ENCODE measurements at regions not wholly inside any gene's neighbourhood (a gene's known extent, or its start where the extent isn't known, plus 50 kb on each side); places are given as distances from the start of the nearest gene placed in this dataset.

GRCh38 chr1:11400567-11400966, 78.4 kb upstream of the DISP3 start:
- Histone ChIP-seq H3K4me1 (ENCODE audit: control insufficient read depth in 4 of 4, insufficient read depth in 4 of 4, low read length in 3 of 4) (no peaks in the 10 kb centered on the region), H3K4me3 (ENCODE audit: low read depth in 1 of 3, low read length in 3 of 3) (no peak overlapping the region), H3K9ac (ENCODE audit: low read depth in 1 of 2, low read length in 2 of 2) (no peak overlapping the region), H3K27me3 (ENCODE audit: control insufficient read depth in 4 of 4, insufficient read depth in 4 of 4, low read length in 3 of 4) (peaks cover 0 to 4% (median 0%) of the 10 kb centered on the region in 4 donors), H3K36me3 (ENCODE audit: control insufficient read depth in 4 of 4, insufficient read depth in 3 of 4, low read depth in 1 of 4, low read length in 3 of 4) (no peaks in the 10 kb centered on the region), H3K27ac (ENCODE audit: low read depth in 1 of 2, low read length in 2 of 2) (no peak overlapping the region), H3K9me3 (ENCODE audit: control insufficient read depth in 4 of 4, low read length in 3 of 4) (peaks cover 0 to 2% (median 0%) of the 10 kb centered on the region in 4 donors)
- no peak for DNase-seq (ENCODE audit: low spot score)
- WGBS, result 80% methylated on average over 7 of the region's 7 CpGs
- TF ChIP-seq, protein P1, sequence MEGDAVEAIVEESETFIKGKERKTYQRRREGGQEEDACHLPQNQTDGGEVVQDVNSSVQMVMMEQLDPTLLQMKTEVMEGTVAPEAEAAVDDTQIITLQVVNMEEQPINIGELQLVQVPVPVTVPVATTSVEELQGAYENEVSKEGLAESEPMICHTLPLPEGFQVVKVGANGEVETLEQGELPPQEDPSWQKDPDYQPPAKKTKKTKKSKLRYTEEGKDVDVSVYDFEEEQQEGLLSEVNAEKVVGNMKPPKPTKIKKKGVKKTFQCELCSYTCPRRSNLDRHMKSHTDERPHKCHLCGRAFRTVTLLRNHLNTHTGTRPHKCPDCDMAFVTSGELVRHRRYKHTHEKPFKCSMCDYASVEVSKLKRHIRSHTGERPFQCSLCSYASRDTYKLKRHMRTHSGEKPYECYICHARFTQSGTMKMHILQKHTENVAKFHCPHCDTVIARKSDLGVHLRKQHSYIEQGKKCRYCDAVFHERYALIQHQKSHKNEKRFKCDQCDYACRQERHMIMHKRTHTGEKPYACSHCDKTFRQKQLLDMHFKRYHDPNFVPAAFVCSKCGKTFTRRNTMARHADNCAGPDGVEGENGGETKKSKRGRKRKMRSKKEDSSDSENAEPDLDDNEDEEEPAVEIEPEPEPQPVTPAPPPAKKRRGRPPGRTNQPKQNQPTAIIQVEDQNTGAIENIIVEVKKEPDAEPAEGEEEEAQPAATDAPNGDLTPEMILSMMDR (IDR thresholded peaks at IDR 0.05; ENCODE audit: low read depth, low read length, missing input control), result no peak
- no peak for TF ChIP-seq NR2F2 (IDR thresholded peaks at IDR 0.05)
- no peak for TF ChIP-seq JUND (IDR thresholded peaks at IDR 0.05)
- no peak for TF ChIP-seq EGR1 (IDR thresholded peaks at IDR 0.05; ENCODE audit: low read depth in 2 of 2)
- no peak for TF ChIP-seq RAD21 (IDR thresholded peaks at IDR 0.05)
- no peak for TF ChIP-seq YY1 (IDR thresholded peaks at IDR 0.05)
- no peak for TF ChIP-seq GABPA (IDR thresholded peaks at IDR 0.05 in 1 of 2, conservative IDR thresholded peaks at IDR 0.05 in 1 of 2)
- TF ChIP-seq FOXA2 (IDR thresholded peaks at IDR 0.05), result no peak
- TF ChIP-seq HNF4A (conservative IDR thresholded peaks at IDR 0.05), result no peak

DNA sequence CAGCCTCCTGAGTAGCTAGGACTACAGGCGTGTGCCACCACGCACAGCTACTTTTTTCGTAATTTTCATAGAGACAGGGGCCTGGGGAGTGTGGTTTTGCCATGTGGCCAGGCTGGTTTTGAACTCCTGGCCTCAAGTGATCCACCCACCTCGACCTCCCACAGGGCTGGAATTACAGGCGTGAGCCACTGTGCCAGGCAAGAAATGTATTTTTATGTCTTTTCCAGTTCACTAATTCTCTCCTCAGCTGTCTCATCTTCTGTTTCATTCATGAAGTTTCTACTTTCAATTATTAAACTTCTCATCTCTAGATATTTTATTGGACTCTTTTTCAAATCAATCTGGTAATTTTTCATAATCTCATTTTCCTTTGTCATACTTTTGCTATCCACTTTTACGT, 72.1 kb upstream of the DISP3 start:
- Histone ChIP-seq H3K4me3 (ENCODE audit: low read depth in 1 of 3, low read length in 3 of 3) (no peak overlapping the region), H3K27me3 (ENCODE audit: control insufficient read depth in 4 of 4, insufficient read depth in 4 of 4, low read length in 3 of 4) (no peaks in the 10 kb centered on the region), H3K9me3 (ENCODE audit: control insufficient read depth in 4 of 4, low read length in 3 of 4) (peaks cover 0 to 2% (median 0%) of the 10 kb centered on the region in 4 donors), H3K4me1 (ENCODE audit: control insufficient read depth in 4 of 4, insufficient read depth in 4 of 4, low read length in 3 of 4) (no peaks in the 10 kb centered on the region), H3K27ac (ENCODE audit: low read depth in 1 of 2, low read length in 2 of 2) (no peak overlapping the region), H3K9ac (ENCODE audit: low read depth in 1 of 2, low read length in 2 of 2) (no peak overlapping the region), H3K36me3 (ENCODE audit: control insufficient read depth in 4 of 4, insufficient read depth in 3 of 4, low read depth in 1 of 4, low read length in 3 of 4) (no peaks in the 10 kb centered on the region)
- WGBS, result 66% methylated on average over 6 of the region's 6 CpGs
- TF ChIP-seq YY1 (IDR thresholded peaks at IDR 0.05) (no peak), EGR1 (IDR thresholded peaks at IDR 0.05; ENCODE audit: low read depth in 2 of 2) (no peak), FOXA2 (IDR thresholded peaks at IDR 0.05) (no peak), HNF4A (conservative IDR thresholded peaks at IDR 0.05) (no peak), NR2F2 (IDR thresholded peaks at IDR 0.05) (no peak)
- no peak for DNase-seq (ENCODE audit: low spot score)

DNA sequence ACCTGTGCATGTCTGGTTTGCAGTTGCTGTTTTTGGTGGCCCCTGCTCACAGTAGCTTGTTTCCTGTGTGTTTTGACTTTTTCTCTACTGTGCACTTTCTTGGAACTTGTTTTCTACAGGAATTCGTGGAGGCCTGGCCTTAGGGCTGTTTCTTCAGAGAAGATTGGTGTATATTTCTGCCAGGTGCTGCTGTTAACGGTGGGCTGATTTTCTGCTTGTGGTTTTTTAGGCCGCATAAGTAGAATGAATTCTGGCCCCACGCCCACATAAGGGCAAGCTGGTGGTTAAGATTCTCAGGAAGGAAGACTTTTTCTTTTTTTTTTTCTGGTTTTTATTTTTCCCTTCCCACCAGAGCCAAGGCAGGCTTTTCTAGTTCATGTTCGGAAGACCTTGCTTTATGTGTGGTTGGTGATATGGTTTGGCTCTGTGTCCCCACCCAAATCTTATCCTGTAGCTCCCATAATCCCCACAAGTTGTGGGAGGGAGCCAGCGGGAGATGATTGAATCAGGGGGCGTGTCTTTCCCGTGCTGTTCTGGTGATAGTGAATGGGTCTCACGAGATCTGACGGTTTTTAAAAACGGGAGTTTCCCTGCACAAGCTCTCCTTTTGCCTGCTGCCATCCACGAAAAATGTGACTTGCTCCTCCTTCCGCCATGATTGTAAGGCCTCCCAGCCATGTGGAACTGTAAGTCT, 71.5 kb upstream of the DISP3 start:
- Histone ChIP-seq H3K9me3 (ENCODE audit: control insufficient read depth in 4 of 4, low read length in 3 of 4) (peaks cover 0 to 2% (median 0%) of the 10 kb centered on the region in 4 donors), H3K36me3 (ENCODE audit: control insufficient read depth in 4 of 4, insufficient read depth in 3 of 4, low read depth in 1 of 4, low read length in 3 of 4) (no peaks in the 10 kb centered on the region), H3K4me1 (ENCODE audit: control insufficient read depth in 4 of 4, insufficient read depth in 4 of 4, low read length in 3 of 4) (no peaks in the 10 kb centered on the region), H3K27ac (ENCODE audit: low read depth in 1 of 2, low read length in 2 of 2) (no peak overlapping the region), H3K9ac (ENCODE audit: low read depth in 1 of 2, low read length in 2 of 2) (no peak overlapping the region), H3K27me3 (ENCODE audit: control insufficient read depth in 4 of 4, insufficient read depth in 4 of 4, low read length in 3 of 4) (no peaks in the 10 kb centered on the region), H3K4me3 (ENCODE audit: low read depth in 1 of 3, low read length in 3 of 3) (no peak overlapping the region)
- no peak for DNase-seq (ENCODE audit: low spot score)
- WGBS, result 62% methylated on average over 13 of the region's 13 CpGs
- no peak for TF ChIP-seq JUND (IDR thresholded peaks at IDR 0.05)
- TF ChIP-seq, protein P2, sequence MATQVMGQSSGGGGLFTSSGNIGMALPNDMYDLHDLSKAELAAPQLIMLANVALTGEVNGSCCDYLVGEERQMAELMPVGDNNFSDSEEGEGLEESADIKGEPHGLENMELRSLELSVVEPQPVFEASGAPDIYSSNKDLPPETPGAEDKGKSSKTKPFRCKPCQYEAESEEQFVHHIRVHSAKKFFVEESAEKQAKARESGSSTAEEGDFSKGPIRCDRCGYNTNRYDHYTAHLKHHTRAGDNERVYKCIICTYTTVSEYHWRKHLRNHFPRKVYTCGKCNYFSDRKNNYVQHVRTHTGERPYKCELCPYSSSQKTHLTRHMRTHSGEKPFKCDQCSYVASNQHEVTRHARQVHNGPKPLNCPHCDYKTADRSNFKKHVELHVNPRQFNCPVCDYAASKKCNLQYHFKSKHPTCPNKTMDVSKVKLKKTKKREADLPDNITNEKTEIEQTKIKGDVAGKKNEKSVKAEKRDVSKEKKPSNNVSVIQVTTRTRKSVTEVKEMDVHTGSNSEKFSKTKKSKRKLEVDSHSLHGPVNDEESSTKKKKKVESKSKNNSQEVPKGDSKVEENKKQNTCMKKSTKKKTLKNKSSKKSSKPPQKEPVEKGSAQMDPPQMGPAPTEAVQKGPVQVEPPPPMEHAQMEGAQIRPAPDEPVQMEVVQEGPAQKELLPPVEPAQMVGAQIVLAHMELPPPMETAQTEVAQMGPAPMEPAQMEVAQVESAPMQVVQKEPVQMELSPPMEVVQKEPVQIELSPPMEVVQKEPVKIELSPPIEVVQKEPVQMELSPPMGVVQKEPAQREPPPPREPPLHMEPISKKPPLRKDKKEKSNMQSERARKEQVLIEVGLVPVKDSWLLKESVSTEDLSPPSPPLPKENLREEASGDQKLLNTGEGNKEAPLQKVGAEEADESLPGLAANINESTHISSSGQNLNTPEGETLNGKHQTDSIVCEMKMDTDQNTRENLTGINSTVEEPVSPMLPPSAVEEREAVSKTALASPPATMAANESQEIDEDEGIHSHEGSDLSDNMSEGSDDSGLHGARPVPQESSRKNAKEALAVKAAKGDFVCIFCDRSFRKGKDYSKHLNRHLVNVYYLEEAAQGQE (IDR thresholded peaks at IDR 0.05), result no peak
- TF ChIP-seq, protein P1 (IDR thresholded peaks at IDR 0.05; ENCODE audit: low read depth, low read length, missing input control), result no peak
- TF ChIP-seq RXRA (IDR thresholded peaks at IDR 0.05), result no peak
- no peak for TF ChIP-seq HNF4A (conservative IDR thresholded peaks at IDR 0.05)
- no peak for TF ChIP-seq FOXA2 (IDR thresholded peaks at IDR 0.05)
- no peak for TF ChIP-seq GABPA (IDR thresholded peaks at IDR 0.05 in 1 of 2, conservative IDR thresholded peaks at IDR 0.05 in 1 of 2)
- no peak for TF ChIP-seq EGR1 (IDR thresholded peaks at IDR 0.05; ENCODE audit: low read depth in 2 of 2)
- TF ChIP-seq YY1 (IDR thresholded peaks at IDR 0.05), result no peak
- TF ChIP-seq, protein P3, sequence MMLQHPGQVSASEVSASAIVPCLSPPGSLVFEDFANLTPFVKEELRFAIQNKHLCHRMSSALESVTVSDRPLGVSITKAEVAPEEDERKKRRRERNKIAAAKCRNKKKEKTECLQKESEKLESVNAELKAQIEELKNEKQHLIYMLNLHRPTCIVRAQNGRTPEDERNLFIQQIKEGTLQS (IDR thresholded peaks at IDR 0.05), result no peak
- no peak for TF ChIP-seq NR2F2 (IDR thresholded peaks at IDR 0.05)
- no peak for TF ChIP-seq HNF4G (IDR thresholded peaks at IDR 0.05)
- TF ChIP-seq, protein P4, sequence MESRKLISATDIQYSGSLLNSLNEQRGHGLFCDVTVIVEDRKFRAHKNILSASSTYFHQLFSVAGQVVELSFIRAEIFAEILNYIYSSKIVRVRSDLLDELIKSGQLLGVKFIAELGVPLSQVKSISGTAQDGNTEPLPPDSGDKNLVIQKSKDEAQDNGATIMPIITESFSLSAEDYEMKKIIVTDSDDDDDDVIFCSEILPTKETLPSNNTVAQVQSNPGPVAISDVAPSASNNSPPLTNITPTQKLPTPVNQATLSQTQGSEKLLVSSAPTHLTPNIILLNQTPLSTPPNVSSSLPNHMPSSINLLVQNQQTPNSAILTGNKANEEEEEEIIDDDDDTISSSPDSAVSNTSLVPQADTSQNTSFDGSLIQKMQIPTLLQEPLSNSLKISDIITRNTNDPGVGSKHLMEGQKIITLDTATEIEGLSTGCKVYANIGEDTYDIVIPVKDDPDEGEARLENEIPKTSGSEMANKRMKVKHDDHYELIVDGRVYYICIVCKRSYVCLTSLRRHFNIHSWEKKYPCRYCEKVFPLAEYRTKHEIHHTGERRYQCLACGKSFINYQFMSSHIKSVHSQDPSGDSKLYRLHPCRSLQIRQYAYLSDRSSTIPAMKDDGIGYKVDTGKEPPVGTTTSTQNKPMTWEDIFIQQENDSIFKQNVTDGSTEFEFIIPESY (IDR thresholded peaks at IDR 0.05), result no peak
- TF ChIP-seq SP1 (IDR thresholded peaks at IDR 0.05), result no peak
- no peak for TF ChIP-seq RAD21 (IDR thresholded peaks at IDR 0.05)
- no peak for TF ChIP-seq FOXA1 (IDR thresholded peaks at IDR 0.05)
